ENCODE measurements at regions not wholly inside any gene's neighbourhood (a gene's known extent, or its start where the extent isn't known, plus 50 kb on each side); places are given as distances from the start of the nearest gene placed in this dataset.
A peak's percentile ranks its signal among the peaks of the same experiment; 100 is the strongest.

GRCh38 chr2:8276026-8276425 is 405.8 kb upstream of the ID2 start:
- Mint-ChIP-seq H3K27me3 (ENCODE audit: insufficient read depth, low read depth) (peaks cover 4% of the 10 kb centered on the region), H3K36me3 (peaks cover 2% of the 10 kb centered on the region), H3K9me3 (peaks cover 20% of the 10 kb centered on the region), H3K4me1 (peaks cover 16% of the 10 kb centered on the region), H3K4me3 (no peak overlapping the region), H3K27ac (no peak overlapping the region)
- Histone ChIP-seq H3K9ac (no peak overlapping the region), H3K4me2 (no peak overlapping the region), H3K4me3 (no peak overlapping the region), H3K4me1 (peaks cover 6% of the 10 kb centered on the region), H2AFZ (replicated peaks) (no peak overlapping the region), H3K36me3 (no peaks in the 10 kb centered on the region), H3K27ac (no peak overlapping the region), H3K9me3 (ENCODE audit: low read depth) (no peaks in the 10 kb centered on the region), H3K79me2 (ENCODE audit: low read depth) (no peaks in the 10 kb centered on the region), H4K20me1 (ENCODE audit: low read depth) (no peaks in the 10 kb centered on the region), H3F3A (ENCODE audit: low read depth) (no peaks in the 10 kb centered on the region), H3K27me3 (no peaks in the 10 kb centered on the region)
- DNase-seq (ENCODE audit: low spot score), result no peak
- TF ChIP-seq CTCF (IDR thresholded peaks at IDR 0.05) (no peak), EZH2phosphoT487 (IDR thresholded peaks at IDR 0.05) (no peak), EZH2 (IDR thresholded peaks at IDR 0.05) (no peak)

- Histone ChIP-seq H2AFZ (replicated peaks) (peak overlapping the region; percentile 42), H3K36me3 (no peaks in the 10 kb centered on the region), H3K9me3 (ENCODE audit: low read depth) (no peaks in the 10 kb centered on the region), H3K27me3 (no peaks in the 10 kb centered on the region), H3K4me3 (no peak overlapping the region), H3K27ac (no peak overlapping the region), H3K4me2 (no peak overlapping the region), H3K4me1 (peaks cover 6% of the 10 kb centered on the region), H3K79me2 (ENCODE audit: low read depth) (no peaks in the 10 kb centered on the region), H4K20me1 (ENCODE audit: low read depth) (no peaks in the 10 kb centered on the region), H3K9ac (no peak overlapping the region), H3F3A (ENCODE audit: low read depth) (no peaks in the 10 kb centered on the region)
- peaks cover 4% of the 10 kb centered on the region for H3K27me3 Mint-ChIP-seq (ENCODE audit: insufficient read depth, low read depth)
- peaks cover 9% of the 10 kb centered on the region for H3K9me3 Mint-ChIP-seq
- H3K27ac Mint-ChIP-seq, result no peak overlapping the region
- H3K36me3 Mint-ChIP-seq, result no peaks in the 10 kb centered on the region
- DNase-seq (ENCODE audit: low spot score), result no peak
- TF ChIP-seq EZH2phosphoT487 (IDR thresholded peaks at IDR 0.05) (no peak), CTCF (IDR thresholded peaks at IDR 0.05) (no peak), EZH2 (IDR thresholded peaks at IDR 0.05) (no peak)
- no peak overlapping the region for H3K4me3 Mint-ChIP-seq
- H3K4me1 Mint-ChIP-seq, result peaks cover 28% of the 10 kb centered on the region
Observed at GRCh38 chr2:8277921-8278571, 403.8 kb upstream of the ID2 start.

- H3K4me2 ChIP-seq, result no peak overlapping the region
- no peaks in the 10 kb centered on the region for H3K36me3 ChIP-seq
- peaks cover 4% of the 10 kb centered on the region for H3K9me3 Mint-ChIP-seq
- H3K9ac ChIP-seq, result no peak overlapping the region
- no peak overlapping the region for H3K4me3 Mint-ChIP-seq
- no peaks in the 10 kb centered on the region for H3F3A ChIP-seq (ENCODE audit: low read depth)
- TF ChIP-seq EZH2phosphoT487 (IDR thresholded peaks at IDR 0.05), result no peak
- TF ChIP-seq CTCF (IDR thresholded peaks at IDR 0.05), result no peak
- no peak for TF ChIP-seq EZH2 (IDR thresholded peaks at IDR 0.05)
- peak overlapping the region; percentile 67 for H3K27ac Mint-ChIP-seq
- no peaks in the 10 kb centered on the region for H4K20me1 ChIP-seq (ENCODE audit: low read depth)
- DNase-seq (ENCODE audit: low spot score), result no peak
- H3K4me1 ChIP-seq, result peaks cover 6% of the 10 kb centered on the region
- no peaks in the 10 kb centered on the region for H3K9me3 ChIP-seq (ENCODE audit: low read depth)
- H3K4me3 ChIP-seq, result no peak overlapping the region
- H3K27me3 Mint-ChIP-seq (ENCODE audit: insufficient read depth, low read depth), result peaks cover 4% of the 10 kb centered on the region
- H3K36me3 Mint-ChIP-seq, result no peaks in the 10 kb centered on the region
- H3K4me1 Mint-ChIP-seq, result peaks cover 32% of the 10 kb centered on the region
- H3K27me3 ChIP-seq, result no peaks in the 10 kb centered on the region
- no peak overlapping the region for H2AFZ ChIP-seq (replicated peaks)
- H3K27ac ChIP-seq, result no peak overlapping the region
- no peaks in the 10 kb centered on the region for H3K79me2 ChIP-seq (ENCODE audit: low read depth)
Observed at GRCh38 chr2:8278709-8279354, 403.0 kb upstream of the ID2 start.
